SU-DHL-6 (cell line): ENCODE measurements at regions not wholly inside any gene's neighbourhood (a gene's known extent, or its start where the extent isn't known, plus 50 kb on each side); places are given as distances from the start of the nearest gene placed in this dataset.

Experiments used
- CTCF ChIP-seq: fragments of 200-600 bp; sonication (generic); IDR thresholded peaks from one replicate; pipeline ENCODE4 v1.5.1; 2017; ENCODE audit warnings: antibody characterized with exemption, mild to moderate bottlenecking, low read length, moderate library complexity; ENCODE audit not compliant: insufficient read depth, poor library complexity, severe bottlenecking
- EZH2phosphoT487 ChIP-seq: fragments of 200-600 bp; sonication (generic), shearing (Covaris generic); conservative IDR thresholded peaks from 2 replicates; pipeline ENCODE4 v1.6.1; 2018; ENCODE audit warnings: mild to moderate bottlenecking, antibody characterized with exemption, low read length, moderate library complexity, mixed read lengths

GRCh38 chr21:14672466-14672865 lies 126.4 kb upstream of the SAMSN1 start:
- TF ChIP-seq CTCF: no peak
- TF ChIP-seq EZH2phosphoT487: no peak
